H1 (cell line): ENCODE measurements at regions not wholly inside any gene's neighbourhood (a gene's known extent, or its start where the extent isn't known, plus 50 kb on each side); places are given as distances from the start of the nearest gene placed in this dataset.

Experiments used
- CTCF ChIA-PET: fragments of 300-600 bp; sonication (Branson Sonifier 250); formaldehyde crosslinking; loops from one replicate; lab custom pipeline; 2021; ENCODE audit not compliant: partially characterized antibody; lab: Charles Lee
- POLR2A ChIA-PET: fragments of 300-600 bp; sonication (Branson Sonifier 250); formaldehyde crosslinking; loops from one replicate; lab custom pipeline; 2021; ENCODE audit warnings: inconsistent platforms; ENCODE audit not compliant: partially characterized antibody; lab: Charles Lee
- DNase-seq, 2 experiments: peaks; one replicate each; pipeline versions ENCODE4 v3.0.0 to v3.0.0-alpha.2; 2010 to 2022; ENCODE audit warnings: low spot score in 2 of 2, low read depth in 1 of 2, mixed read lengths in 1 of 2
- FAIRE-seq: peaks from 2 replicates; lab custom pipeline; 2011; peaks lifted over from hg19 to GRCh38; lab: Jason Lieb, UNC
- H2AFZ ChIP-seq: 2 replicates; pipeline ENCODE4 v1.8.1; 2012; ENCODE audit warnings: low read length, inconsistent platforms
- H2AK5ac ChIP-seq: 2 replicates; pipeline ENCODE4 v1.6.1; 2013; ENCODE audit warnings: low read depth, low read length
- H2BK120ac ChIP-seq: replicated peaks from 2 replicates; pipeline ENCODE3; 2013; ENCODE audit warnings: low read depth, low read length, inconsistent platforms
- H2BK12ac ChIP-seq: 2 replicates; pipeline ENCODE4 v1.6.1; 2013; ENCODE audit warnings: low read depth, low read length
- H2BK15ac ChIP-seq: 2 replicates; pipeline ENCODE4 v1.6.1; 2013; ENCODE audit warnings: low read length
- H2BK20ac ChIP-seq: 2 replicates; pipeline ENCODE4 v1.6.1; 2013; ENCODE audit warnings: low read length
- H2BK5ac ChIP-seq: 2 replicates; pipeline ENCODE4 v1.6.1; 2013; ENCODE audit warnings: low read depth, low read length
- H3K14ac ChIP-seq: 2 replicates; pipeline ENCODE4 v1.6.1; 2013; ENCODE audit warnings: inconsistent platforms; ENCODE audit not compliant: insufficient read length
- H3K18ac ChIP-seq: 2 replicates; pipeline ENCODE4 v1.6.1; 2013; ENCODE audit warnings: low read length; ENCODE audit errors: extremely low read depth
- H3K23ac ChIP-seq: 2 replicates; pipeline ENCODE4 v1.6.1; 2013; ENCODE audit warnings: inconsistent platforms; ENCODE audit not compliant: insufficient read length
- H3K23me2 ChIP-seq: 2 replicates; pipeline ENCODE4 v1.6.1; 2013; ENCODE audit warnings: low read depth, low read length
- H3K27ac ChIP-seq: 2 replicates; pipeline ENCODE4 v1.6.1; 2011; ENCODE audit warnings: low read depth, low read length, inconsistent platforms
- H3K27me3 ChIP-seq, 4 experiments: replicated peaks in 1 of 4; 1 replicate in 1 of 4; 2 replicates in 3 of 4; pipeline versions ENCODE4 v1.6.1 to v1.8.1; 2011 to 2013; ENCODE audit warnings: low read length in 3 of 4, mild to moderate bottlenecking in 3 of 4, inconsistent platforms in 2 of 4, mixed read lengths in 2 of 4, moderate library complexity in 1 of 4; ENCODE audit not compliant: control insufficient read depth in 3 of 4, insufficient read depth in 3 of 4; ENCODE audit errors: extremely low read depth in 1 of 4
- H3K36me3 ChIP-seq, 4 experiments: 2 replicates each; pipeline versions ENCODE4 v1.6.1 to v1.8.1; 2011 to 2013; ENCODE audit warnings: mild to moderate bottlenecking in 4 of 4, low read length in 3 of 4, moderate library complexity in 2 of 4, control low read depth in 1 of 4, inconsistent platforms in 1 of 4; ENCODE audit not compliant: insufficient read depth in 4 of 4, control insufficient read depth in 2 of 4
- H3K4ac ChIP-seq: replicated peaks from 2 replicates; pipeline ENCODE3; 2013; ENCODE audit warnings: low read length, low read depth, mixed read lengths, inconsistent platforms; ENCODE audit not compliant: insufficient read length
- H3K4me1 ChIP-seq, 4 experiments: replicated peaks in 1 of 4; 1 replicate in 1 of 4; 2 replicates in 3 of 4; pipeline versions ENCODE4 v1.6.1 to v1.8.1; 2011 to 2013; ENCODE audit warnings: low read length in 3 of 4, inconsistent platforms in 2 of 4, mixed read lengths in 1 of 4; ENCODE audit not compliant: insufficient read depth in 4 of 4, control insufficient read depth in 3 of 4
- H3K4me2 ChIP-seq, 2 experiments: 2 replicates each; pipeline versions ENCODE4 v1.6.1 to v1.8.1; 2011 to 2013; ENCODE audit warnings: low read depth in 2 of 2, low read length in 2 of 2, control low read depth in 1 of 2, inconsistent platforms in 1 of 2, mild to moderate bottlenecking in 1 of 2; ENCODE audit not compliant: insufficient read depth in 1 of 2
- H3K4me3 ChIP-seq, 4 experiments: fragments of 200-600, 300-600 bp in 1 of 4; sonication (generic), shearing (Covaris generic), sonication (Bioruptor Twin) in 1 of 4; 2 replicates each; pipeline versions ENCODE4 v1.5.1 to v1.8.1; 2011 to 2016; ENCODE audit warnings: low read length in 4 of 4, low read depth in 3 of 4, control low read depth in 2 of 4, inconsistent platforms in 2 of 4, mild to moderate bottlenecking in 2 of 4, mixed read lengths in 1 of 4, moderate library complexity in 1 of 4; ENCODE audit not compliant: insufficient read depth in 2 of 4; ENCODE audit errors: extremely low read depth in 1 of 4
- H3K56ac ChIP-seq: replicated peaks from 2 replicates; pipeline ENCODE3; 2013; ENCODE audit warnings: low read depth, mild to moderate bottlenecking, mixed read lengths, low read length, inconsistent platforms; ENCODE audit not compliant: insufficient read length
- H3K79me1 ChIP-seq: 2 replicates; pipeline ENCODE4 v1.6.1; 2013; ENCODE audit warnings: low read depth, low read length, control low read depth
- H3K79me2 ChIP-seq, 2 experiments: 2 replicates each; pipeline versions ENCODE4 v1.6.1 to v1.8.1; 2012 to 2013; ENCODE audit warnings: low read length in 2 of 2, mild to moderate bottlenecking in 2 of 2, inconsistent platforms in 1 of 2; ENCODE audit not compliant: insufficient read depth in 2 of 2, control insufficient read depth in 1 of 2
- H3K9ac ChIP-seq, 4 experiments: replicated peaks in 1 of 4; 1 replicate in 1 of 4; 2 replicates in 3 of 4; pipeline versions ENCODE4 v1.6.1 to v1.8.1; 2011 to 2013; ENCODE audit warnings: low read depth in 3 of 4, low read length in 3 of 4, control low read depth in 2 of 4, mild to moderate bottlenecking in 2 of 4, moderate library complexity in 2 of 4, inconsistent platforms in 1 of 4; ENCODE audit errors: extremely low read depth in 1 of 4
- H3K9me3 ChIP-seq, 2 experiments: 2 replicates each; pipeline versions ENCODE4 v1.6.1 to v1.8.1; 2012 to 2013; ENCODE audit warnings: mild to moderate bottlenecking in 2 of 2, moderate library complexity in 2 of 2, control low read depth in 1 of 2, inconsistent platforms in 1 of 2, low read depth in 1 of 2, low read length in 1 of 2, mixed read lengths in 1 of 2; ENCODE audit not compliant: insufficient read depth in 2 of 2
- H4K20me1 ChIP-seq, 2 experiments: replicated peaks in 1 of 2; 2 replicates each; pipeline versions ENCODE3 to v1.8.1; 2011 to 2013; ENCODE audit warnings: inconsistent platforms in 2 of 2, low read length in 2 of 2, mild to moderate bottlenecking in 1 of 2; ENCODE audit not compliant: insufficient read depth in 2 of 2, control insufficient read depth in 1 of 2
- H4K5ac ChIP-seq: 2 replicates; pipeline ENCODE4 v1.6.1; 2013; ENCODE audit warnings: low read length, low read depth, mixed read lengths, inconsistent platforms; ENCODE audit not compliant: insufficient read length
- H4K8ac ChIP-seq: 2 replicates; pipeline ENCODE4 v1.8.0; 2013; ENCODE audit warnings: mild to moderate bottlenecking, moderate library complexity, low read length, inconsistent platforms; ENCODE audit not compliant: insufficient read depth; ENCODE audit errors: extremely low read depth
- H4K91ac ChIP-seq: replicated peaks from 2 replicates; pipeline ENCODE3; 2013; ENCODE audit warnings: low read length, mixed read lengths, inconsistent platforms; ENCODE audit not compliant: insufficient read length
- BCL11A ChIP-seq, 2 experiments: IDR thresholded peaks; one replicate each; pipeline ENCODE4 v1.6.1; 2011; ENCODE audit warnings: low read depth in 2 of 2, low read length in 2 of 2, mild to moderate bottlenecking in 2 of 2
- GABPA ChIP-seq: IDR thresholded peaks from 2 replicates; pipeline ENCODE4 v1.6.1; 2011; ENCODE audit warnings: mild to moderate bottlenecking, low read length, moderate library complexity, borderline replicate concordance; ENCODE audit not compliant: insufficient read depth
- WGBS, 2 experiments: shearing (Covaris generic) in 1 of 2; methylation state at CpG; one replicate each; pipeline versions ENCODE4 v1.1.6 to v1.1.7; 2013 to 2015; ENCODE audit warnings: low lambda C conversion rate in 2 of 2, mixed read lengths in 2 of 2, inconsistent platforms in 1 of 2, low coverage in 1 of 2, missing lambda C conversion rate in 1 of 2; ENCODE audit not compliant: insufficient replicate concordance in 2 of 2, insufficient coverage in 1 of 2, insufficient read length in 1 of 2; ENCODE audit errors: extremely low coverage in 1 of 2, missing lambda C conversion rate in 1 of 2; 5-methylcytosine and 5-hydroxymethylcytosine counted together

DNA sequence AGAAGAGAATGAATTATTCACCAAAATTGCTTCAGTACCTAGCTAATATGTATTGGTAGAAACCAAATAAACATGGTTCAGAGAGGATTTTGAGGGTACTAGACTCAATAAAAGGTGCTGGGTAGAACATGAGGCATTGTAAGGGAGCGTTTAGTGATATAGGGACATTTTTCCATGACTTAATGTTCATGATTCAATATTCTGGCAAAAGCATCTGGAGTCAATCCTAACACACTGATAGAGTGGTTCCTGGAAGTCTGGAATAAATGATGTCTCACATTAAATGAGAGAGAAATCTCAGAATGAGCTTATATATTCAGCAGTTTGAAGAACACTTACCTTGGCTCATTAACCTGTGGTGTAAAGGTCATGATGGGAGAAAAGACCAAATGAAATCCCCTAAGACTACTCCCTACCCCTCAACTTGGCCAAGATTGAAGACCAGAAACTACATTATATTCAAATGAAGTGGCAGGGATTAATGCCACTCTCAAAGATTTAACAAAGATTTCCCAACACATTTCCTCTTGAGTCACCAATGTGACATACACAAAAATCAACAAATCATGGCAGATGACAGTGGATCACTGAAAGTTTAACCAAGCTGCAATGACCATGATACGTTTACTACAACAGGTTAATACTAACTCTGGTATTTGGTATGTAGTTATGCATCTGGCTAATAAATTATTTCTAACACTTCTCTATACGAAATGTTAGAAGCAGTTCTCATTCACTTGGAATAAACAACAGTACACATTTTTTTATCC lies 309.5 kb downstream of the SATB2 start:
- no peaks in the 10 kb centered on the region for H3K36me3 ChIP-seq
- no peak overlapping the region for H3K9ac ChIP-seq
- no peaks in the 10 kb centered on the region for H4K20me1 ChIP-seq
- no peaks in the 10 kb centered on the region for H3K79me2 ChIP-seq
- H3K4me2 ChIP-seq: no peak overlapping the region
- ChIA-PET CTCF (interaction anchor here (0.6 kb wide), 1 partner anchor 1698 kb away, joined by 3 read pairs; no protein-coding TSS in a partner anchor), POLR2A (no interaction called here)
- no peak overlapping the region for H3K4me3 ChIP-seq
- 82% methylated on average over 3 of the region's 3 CpGs; no CpG with 5 or more reads in 1 of the 2 experiments for WGBS, 2 experiments
- no peak overlapping the region for H2BK12ac ChIP-seq
- no peak overlapping the region for H4K5ac ChIP-seq
- no peak overlapping the region for H2BK5ac ChIP-seq
- H3K4me1 ChIP-seq: no peaks in the 10 kb centered on the region
- DNase-seq: no peak
- H3K23me2 ChIP-seq: no peaks in the 10 kb centered on the region
- no peak overlapping the region for H4K91ac ChIP-seq
- no peaks in the 10 kb centered on the region for H3K79me1 ChIP-seq
- H2AFZ ChIP-seq: no peak overlapping the region
- no peak for TF ChIP-seq BCL11A (IDR thresholded peaks at IDR 0.05; ENCODE audit: low read depth in 2 of 2, low read length in 2 of 2)
- TF ChIP-seq GABPA: no peak
- no peak overlapping the region for H2BK20ac ChIP-seq
- H3K9me3 ChIP-seq: no peaks in the 10 kb centered on the region
- H3K56ac ChIP-seq: no peak overlapping the region
- H4K8ac ChIP-seq: no peak overlapping the region
- H3K4ac ChIP-seq: no peak overlapping the region
- no peak overlapping the region for H3K27ac ChIP-seq
- no peak for FAIRE-seq
- no peak overlapping the region for H2AK5ac ChIP-seq
- H2BK120ac ChIP-seq: no peak overlapping the region
- no peak overlapping the region for H3K14ac ChIP-seq
- no peak overlapping the region for H3K18ac ChIP-seq
- H2BK15ac ChIP-seq: no peak overlapping the region
- H3K27me3 ChIP-seq: no peaks in the 10 kb centered on the region
- no peak overlapping the region for H3K23ac ChIP-seq
